Stimulated activated CD4-positive, alpha-beta T cell treated with anti-CD3 and anti-CD28 coated beads, TNF-alpha, amount 100 ng/mL, for 24 hours (primary cell): ENCODE measurements at regions not wholly inside any gene's neighbourhood (a gene's known extent, or its start where the extent isn't known, plus 50 kb on each side); places are given as distances from the start of the nearest gene placed in this dataset.

Experiments
- DNase-seq, 3 experiments: peaks; one replicate each; pipeline ENCODE4 v3.0.0-alpha.2; 2020; ENCODE audit warnings: low read depth in 3 of 3

DNA sequence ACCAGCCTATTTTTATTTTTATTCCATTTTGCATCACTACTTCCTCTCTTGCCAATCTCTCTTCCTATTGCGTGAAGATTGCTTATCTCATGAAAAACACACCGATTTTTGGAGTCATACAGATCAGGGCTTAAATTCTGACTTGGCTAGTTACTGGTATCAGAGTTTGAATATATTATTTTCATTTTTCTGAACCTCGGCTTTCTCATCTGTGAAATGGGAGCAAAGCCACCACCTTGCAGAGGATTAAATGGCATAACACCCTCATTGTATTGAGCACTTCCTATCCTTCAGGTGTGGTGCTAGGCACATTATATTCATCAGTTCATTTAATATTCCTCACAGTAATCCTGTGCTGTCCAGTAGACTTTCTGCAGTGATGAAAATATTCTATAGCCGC is 208.8 kb downstream of the HAPSTR1 start:
- DNase-seq: no peak

DNA sequence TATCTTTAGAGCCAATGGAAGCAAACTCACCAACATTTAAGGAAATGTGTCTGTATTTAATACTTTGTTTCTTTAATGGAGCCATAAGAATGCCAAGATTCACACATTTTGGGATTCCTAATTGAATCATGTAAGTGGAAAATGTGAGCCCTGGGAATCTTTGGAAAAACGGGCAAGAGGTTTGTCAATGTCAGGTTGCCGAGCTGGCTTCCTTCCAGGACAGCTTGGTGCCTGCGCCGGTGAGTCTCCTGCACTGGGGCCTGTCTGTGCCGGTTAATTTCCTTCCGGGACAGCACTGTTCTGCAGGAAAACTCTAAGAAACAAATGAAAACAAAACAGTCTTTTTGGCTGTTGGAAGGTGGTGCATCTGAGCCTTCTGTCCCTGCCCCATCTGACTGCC is 210.6 kb downstream of the HAPSTR1 start:
- no peak for DNase-seq

DNA sequence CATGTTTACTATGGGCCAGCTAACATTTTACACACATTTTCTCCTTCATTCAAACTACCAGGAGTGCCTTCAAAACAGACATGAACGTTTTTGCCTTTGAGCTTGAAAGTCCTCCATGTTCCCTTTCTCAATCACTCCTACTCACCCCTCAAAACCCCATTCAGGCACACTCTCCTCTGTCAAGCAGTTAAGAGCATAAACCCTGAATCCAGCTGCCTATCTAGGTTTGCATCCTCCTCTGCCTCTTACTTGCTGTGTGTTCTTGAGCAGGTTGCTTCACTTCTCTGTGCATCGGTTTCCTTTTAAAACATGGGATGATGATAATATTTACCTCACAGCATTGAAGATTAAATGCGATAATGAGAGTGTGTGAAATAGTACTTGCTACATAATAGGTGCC is 215.3 kb downstream of the HAPSTR1 start:
- DNase-seq: no peak

DNA sequence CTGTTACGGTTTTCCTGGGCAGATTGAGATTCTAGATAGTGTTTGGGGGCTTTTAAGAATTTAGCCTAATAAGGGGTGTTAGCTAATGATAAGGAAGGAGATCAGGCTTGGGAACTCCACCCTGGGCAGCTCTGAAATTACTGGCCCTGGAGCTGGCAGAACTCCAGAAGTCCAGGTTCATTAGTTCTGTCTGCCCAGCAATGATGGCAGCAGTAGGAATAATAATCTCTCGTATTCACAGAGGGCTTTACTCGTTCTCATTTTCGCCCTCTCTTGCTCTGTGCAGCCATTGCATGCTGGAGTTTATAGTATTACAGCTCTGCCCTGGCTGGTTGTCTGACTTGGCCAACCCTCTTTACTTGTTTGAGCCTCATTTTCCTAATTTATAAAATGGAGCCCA is 216.0 kb downstream of the HAPSTR1 start:
- DNase-seq: no peak

DNA sequence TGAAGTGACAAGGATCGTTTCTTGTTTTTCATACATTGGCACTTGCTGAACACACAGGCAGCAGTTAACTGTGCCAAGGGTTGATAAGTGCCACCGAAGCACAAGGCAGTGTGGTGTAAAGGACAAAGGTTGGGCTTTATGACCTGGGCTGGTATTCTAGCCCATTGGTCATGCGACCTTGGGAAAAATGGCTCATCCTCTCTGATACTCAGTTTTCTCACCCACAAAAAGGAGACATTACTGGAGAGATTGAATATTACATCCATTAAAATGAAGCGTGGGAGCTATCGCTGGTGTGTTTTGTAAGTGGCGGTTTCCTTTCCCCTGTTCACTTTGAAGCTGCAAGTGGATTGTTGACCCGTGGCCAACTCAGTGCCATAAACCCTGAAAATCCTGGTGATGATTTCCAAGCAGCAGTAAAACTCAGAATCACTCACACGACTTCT is 216.9 kb downstream of the HAPSTR1 start:
- no peak for DNase-seq

DNA sequence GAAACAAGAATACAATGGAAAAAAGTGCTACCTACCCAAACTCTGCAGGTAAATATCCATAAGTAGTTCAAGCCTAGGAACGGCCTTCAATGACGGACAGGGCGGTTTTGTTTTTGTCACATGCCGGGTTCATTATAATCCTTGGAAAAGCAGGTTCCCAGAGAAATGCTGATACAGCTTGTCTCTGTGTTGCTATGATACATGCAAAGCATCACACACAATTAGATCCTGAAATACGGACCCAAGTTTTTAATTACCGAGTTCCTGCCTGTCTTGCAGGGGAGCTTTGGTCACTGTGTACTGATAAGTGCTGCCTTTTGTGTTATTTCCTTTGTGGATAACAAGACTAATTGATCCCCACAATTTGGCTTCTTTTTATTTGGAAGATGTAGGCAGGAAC is 217.4 kb downstream of the HAPSTR1 start:
- no peak for DNase-seq

DNA sequence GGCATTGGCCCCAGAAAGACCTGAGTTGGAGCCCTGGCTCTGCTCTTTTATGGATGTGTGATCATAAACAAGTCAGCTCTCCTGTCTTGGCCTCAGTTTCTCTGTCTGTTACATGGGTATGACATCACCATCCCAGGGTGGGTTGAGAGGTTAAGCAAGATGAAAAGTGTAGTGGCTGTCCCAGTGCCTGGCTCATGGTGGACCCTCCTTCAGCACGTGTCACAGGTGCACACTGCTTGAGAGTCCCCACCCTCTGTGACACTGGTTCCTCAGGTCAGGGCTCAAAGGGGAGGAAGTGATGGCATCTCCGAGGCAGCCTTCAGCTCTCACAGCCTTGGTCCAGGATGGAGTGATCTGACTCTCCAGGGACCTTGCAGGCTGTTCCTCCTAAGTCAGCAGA is 218.4 kb downstream of the HAPSTR1 start:
- no peak for DNase-seq

DNA sequence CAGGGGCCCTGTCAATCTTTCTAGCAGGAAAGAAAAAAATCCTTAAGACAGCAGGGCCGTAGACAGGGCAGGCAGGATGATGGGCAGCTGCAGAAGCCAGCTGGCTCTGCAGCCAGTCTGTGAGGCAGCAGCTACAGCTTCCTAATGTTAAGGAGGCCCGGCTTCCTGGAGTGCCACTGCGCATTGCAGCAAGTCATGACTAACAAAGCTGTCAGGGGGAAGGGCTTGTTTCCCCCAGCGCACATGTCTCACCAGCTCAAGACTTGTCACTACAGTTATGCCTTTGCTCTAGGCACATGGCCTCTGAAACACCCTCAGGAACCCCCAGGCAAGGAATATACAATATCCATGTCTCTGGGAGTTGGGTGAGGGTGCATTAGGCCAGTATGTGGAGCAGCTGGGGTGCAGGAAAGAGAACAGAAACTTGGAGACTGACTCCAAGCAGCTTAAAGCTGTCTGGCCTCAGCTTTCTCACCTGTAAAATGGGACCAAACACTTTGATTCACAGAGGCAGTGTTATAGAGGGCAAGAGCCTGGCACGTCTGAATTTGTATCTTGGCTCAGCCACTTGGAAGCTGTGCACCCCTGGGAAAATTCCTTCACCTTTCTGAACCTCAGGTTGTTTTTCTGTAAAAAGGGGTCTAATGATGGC is 220.0 kb downstream of the HAPSTR1 start:
- DNase-seq: no peak

DNA sequence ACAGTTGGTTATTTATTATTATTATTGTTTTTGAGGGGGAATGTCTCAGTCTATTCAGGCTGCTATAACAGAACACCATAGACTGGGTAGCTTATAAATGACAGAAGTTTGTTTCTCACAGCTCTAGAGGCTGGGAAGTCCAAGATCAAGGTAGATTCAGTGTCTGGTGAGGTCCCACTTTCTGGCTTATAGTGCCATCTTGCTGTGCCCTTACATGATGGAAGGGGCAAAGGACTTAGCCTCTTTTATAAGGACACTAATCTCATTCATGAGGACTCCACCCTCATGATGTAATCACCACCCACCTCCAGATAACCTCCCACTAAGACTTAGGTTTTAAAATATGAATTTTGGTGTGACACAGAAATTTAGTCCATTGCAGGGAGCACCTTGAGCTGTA is 224.6 kb downstream of the HAPSTR1 start:
- DNase-seq: no peak

DNA sequence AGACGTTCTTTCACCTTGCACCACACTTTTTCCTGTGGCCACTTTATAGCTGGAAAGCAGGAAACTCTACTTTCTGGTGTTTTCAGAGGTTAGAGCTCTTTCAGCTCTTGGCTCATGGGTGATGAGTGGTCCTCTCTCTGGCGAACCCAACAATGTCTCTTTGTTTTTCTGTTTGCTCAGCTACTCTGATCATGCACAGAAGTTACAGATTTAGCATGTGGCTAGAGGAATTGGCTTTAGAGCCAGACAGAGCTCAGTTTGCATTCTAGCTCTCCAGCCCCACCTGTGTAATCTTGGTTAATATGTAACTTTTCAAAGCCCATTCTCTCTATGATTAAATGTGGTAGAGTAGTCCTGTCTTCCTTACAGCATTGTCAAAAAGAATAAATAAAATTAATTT is 225.2 kb downstream of the HAPSTR1 start:
- DNase-seq: no peak

DNA sequence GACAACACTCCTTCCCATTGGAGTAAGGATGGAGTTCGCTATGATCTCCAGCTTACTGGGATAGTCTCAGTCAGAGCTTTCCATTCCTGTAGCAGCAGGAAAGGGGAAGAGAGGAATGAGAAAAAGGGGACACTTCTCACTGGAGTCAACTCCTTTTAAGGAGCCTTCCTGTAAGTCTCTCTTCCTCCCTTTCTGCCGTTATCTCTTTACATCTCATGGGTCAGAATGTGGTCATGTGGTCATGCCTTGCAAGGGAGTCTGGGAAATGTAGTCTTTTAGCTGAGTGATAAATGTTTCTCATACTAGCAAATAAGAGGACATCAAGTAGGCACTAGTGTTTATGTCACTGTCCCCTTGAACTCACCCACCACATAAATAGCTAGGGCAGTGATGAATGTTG is 227.3 kb downstream of the HAPSTR1 start:
- DNase-seq: no peak

DNA sequence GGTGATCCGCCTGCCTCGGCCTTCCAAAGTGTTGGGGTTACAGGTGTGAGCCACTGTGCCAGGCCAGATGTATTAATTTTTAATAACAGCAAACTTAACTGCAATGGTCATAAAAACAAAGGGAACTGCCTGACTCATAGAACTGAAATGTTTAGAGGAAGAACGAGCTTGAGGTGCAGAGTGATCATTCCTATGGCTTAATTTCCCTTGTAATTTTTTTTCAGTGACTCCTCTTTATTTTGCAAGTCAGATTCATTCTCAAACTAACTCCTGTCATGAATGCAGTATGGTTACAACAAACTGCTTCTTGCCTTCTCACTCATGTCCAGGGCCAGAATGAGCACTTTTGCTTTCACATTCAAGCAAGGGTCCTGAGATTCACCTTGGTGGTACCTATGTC is 231.3 kb downstream of the HAPSTR1 start:
- no peak for DNase-seq

DNA sequence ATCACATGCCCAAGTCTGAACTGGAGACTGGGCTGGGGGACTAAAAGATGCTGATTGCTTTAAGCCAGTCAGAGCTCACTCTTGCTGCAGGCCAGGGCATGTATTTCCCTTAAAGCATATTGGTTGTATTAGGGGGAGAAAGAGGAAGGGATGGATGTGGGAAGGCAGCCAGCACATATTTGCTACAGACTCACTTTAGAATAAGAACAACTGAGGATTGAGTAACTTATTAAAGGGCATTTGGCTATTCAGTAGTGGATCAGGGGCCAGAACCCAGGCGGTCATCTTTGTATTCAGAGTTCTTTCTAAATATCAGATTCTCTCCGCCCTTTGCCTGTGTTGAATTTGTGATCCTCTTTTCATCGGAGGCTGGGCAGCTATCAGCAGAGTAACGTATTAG is 231.7 kb downstream of the HAPSTR1 start:
- DNase-seq: no peak

DNA sequence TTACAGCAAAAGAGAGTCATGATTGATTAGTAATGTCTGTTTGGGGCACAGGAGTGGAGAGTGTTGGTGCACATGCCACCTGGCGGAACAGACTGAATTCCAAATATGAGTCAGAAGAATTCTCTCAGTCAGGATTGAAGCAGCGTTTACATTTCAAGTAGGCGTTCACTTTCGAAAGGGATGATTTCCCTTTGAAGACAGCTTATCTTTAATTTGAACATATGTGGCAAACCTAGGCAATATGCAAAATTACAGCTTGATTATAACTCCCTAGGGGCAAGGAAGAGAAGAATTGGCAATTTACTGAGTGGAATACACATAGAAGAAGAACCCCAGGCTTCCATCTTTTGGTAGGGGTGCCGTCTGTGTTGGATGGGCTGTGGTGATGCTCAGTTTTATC is 235.8 kb downstream of the HAPSTR1 start:
- no peak for DNase-seq

DNA sequence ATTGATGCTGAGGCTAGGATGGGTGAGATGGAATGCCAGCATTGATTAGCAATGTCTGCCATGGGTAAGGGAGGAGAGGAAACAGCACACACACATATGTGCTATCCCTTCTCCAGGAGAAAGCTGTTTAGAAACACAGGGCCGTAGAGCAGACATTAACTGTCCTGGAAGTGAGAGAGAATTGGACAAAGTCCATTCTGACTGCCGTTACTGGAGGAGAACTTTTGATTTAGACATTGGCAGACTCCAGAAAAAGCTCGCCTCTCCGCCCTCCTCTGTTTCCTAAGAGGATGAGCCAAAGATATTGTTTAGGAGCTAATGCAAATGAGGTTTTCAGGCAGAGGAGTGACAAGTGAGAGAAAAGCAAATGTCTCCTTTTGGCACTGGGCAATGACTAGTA is 237.0 kb downstream of the HAPSTR1 start:
- no peak for DNase-seq

DNA sequence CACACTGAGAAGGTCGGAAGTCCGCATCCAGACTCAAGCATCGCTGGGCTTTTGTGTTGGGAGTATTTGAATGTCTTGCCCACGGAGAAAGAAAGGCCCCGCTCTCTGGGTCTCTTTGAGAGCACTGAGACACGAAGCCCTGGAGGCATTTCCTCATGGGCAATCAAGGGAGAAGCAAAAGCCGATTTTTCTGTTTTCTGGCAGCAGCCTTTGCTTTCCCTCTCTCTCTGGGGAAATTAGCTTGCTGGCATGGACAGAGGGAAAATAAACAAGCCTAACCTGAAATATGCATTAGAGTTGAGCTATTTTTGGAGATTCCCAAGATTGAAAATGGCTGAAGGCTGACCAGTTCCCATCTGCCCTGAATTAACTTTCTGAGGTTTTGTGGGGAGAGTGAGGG is 238.7 kb downstream of the HAPSTR1 start:
- no peak for DNase-seq

DNA sequence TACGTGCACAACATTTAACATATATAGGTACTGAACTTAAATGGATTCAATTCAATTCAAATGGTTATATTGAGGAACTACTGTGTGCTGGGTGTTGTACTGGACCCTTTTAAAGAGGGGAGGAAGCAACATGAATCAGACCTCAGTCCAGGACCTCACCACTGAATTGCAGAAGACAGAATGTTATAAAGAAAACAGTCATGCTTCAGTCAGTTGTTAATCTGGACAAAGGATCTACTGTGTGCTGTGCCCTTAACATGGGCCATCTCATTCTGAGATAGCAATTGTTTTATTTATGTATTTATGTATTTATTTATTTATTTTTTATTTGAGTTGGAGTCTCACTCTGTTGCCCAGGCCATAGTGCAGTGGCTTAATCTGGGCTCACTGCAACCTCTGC is 240.1 kb downstream of the HAPSTR1 start:
- no peak for DNase-seq

DNA sequence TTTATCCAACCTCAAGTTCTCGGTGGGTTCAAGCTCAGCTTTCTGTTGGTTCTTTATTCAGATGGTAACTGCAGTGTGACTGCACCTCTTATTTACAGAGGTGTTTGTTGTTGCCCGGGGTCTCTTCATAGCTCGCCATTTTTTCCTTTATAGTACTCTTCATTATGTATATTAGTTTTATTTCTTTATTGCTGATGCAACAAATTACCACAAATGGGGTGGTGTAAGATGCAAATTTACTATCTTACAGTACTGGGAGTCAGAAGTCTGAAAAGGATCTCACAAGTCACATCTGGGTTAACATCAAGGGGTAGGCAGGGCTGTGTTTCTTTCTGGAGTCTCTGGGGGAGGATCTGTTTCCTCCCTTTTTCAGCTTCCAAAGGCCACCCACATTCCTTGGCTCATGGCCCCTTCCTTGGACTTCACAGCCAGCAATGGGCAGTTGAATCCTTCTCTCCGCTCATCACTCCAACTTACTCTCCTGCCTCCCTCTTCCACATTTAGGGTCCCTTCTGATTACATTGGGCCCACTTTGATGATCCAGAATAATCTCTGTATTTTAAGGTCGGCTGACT is 241.2 kb downstream of the HAPSTR1 start:
- DNase-seq: no peak

DNA sequence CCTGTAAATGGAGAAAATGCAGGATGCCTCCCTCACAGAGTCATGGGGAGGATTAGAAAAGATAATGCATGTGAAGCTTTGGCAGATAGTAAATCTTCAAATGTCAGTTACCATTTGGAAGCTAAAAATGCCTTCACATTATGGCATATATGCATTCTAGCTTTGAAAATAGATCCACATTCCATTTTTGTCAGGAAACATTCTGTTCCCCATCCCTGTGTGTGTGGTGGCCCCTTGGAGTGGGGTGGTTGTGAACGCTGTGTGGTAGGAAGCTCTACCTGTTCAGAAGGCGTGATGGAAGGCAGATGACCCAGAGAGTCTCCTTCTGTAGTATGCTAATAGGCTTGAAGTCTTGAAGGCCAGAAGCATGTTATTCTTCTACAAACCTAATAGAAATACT is 242.0 kb downstream of the HAPSTR1 start:
- DNase-seq: no peak

DNA sequence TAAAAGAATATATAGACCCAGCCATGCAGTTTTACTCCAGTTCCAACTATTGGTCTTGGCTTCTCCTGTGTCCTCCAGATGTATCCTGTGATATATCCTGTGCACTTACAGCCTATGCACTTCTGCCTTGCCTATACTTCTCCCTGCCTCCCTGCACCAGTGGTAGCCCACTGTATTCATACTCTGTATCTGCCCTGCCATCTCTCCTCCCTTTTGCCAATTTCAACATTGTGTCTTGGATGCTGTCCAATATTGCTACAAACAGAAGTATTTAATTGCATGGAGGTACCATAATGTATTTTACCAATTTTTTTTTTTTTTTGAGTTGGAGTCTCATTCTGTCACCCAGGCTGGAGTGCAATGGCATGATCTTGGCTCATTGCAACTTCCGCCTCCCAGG is 242.7 kb downstream of the HAPSTR1 start:
- DNase-seq: no peak

DNA sequence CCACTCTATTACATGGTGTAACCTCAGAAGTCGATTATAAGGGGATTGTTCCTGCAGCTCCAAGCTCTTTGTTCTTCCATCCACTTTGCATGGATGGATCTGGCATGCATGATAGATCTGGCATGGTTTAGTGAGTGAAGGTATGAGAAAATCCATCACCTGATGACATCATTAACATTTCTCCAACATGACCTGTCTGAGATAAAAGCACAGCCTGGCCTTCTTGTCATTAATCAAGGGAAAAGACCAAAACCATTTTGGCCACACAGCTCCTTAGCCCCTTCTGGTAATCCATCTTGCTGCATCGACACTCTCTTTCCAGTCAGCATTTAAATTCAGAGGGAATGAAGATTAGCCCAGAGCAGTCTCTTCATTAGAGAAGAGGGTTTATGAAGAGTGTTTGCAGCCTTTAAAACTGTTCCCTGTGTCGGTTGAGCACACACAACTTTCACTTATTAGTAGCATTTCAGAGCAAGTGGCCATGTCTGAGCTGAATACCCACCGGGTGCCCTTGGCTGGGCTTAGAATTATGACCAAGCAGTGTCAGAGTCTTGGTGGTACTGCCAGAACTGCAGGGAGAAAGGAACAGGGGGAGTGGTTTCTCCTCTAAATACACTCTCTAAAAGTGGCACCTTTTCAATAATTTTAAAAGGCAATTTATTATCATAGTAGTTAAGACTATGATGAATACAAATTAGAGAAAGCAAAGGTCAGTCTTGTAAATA is 246.0 kb downstream of the HAPSTR1 start:
- no peak for DNase-seq

DNA sequence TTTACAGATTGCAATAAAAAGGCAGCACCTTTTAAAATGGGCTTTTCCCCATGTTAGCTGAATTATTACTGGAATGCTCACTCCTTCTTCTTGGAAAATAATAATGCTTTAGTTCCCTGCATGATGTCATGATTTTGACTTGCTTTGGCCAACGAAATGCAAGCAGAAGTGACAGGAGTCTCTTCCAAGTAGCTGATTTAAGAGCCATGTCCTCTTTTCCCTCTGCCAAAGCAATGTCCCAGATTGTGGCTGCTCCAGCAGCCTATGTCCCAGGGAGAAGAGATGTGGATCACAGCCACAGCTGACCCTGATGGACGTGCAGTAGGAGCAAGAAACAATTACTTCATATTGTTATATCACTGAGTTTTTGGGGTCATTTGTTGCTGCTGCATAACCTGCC is 246.6 kb downstream of the HAPSTR1 start:
- no peak for DNase-seq

DNA sequence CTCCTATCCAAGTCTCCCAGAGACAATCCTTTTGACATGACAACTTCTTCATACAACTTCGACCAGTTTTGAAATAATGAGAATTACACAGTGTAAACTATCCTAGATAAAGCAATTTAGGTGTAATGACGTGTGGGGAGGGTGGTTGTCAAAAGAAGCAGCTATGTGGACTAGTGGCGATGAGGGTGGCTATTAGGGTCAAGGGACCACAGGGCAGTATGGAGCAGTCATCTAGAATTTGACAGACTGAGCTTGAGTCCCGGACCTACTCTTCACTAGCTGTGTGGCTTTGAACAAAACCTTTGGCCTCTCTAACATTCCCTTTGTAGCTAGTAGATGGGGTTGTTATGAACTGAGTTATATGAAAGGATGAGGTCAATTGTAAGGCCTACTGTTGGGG is 247.1 kb downstream of the HAPSTR1 start:
- no peak for DNase-seq
